HG03139 (cell line): ENCODE measurements at regions not wholly inside any gene's neighbourhood (a gene's known extent, or its start where the extent isn't known, plus 50 kb on each side); places are given as distances from the start of the nearest gene placed in this dataset.
"Not testable (repeated sequence)": the region's sequence is repeated elsewhere in the genome, so short reads cannot be mapped to it uniquely, and the experiment has no call there.

Experiments used
- ATAC-seq: cut with Tn5 transposase; IDR thresholded peaks from one replicate; pipeline ENCODE4 v1.9.1; 2021; ENCODE audit not compliant: unreplicated experiment

- ATAC-seq = no peak
Observed at GRCh38 chr10:28387140-28387539, 84.3 kb upstream of the MPP7 start.

GRCh38 chr10:28391283-28391682 lies 88.4 kb upstream of the MPP7 start:
- ATAC-seq = no peak

GRCh38 chr10:28393956-28394568 lies 91.2 kb upstream of the MPP7 start:
- ATAC-seq = peak; percentile 58

GRCh38 chr10:28396331-28396730 lies 93.5 kb upstream of the MPP7 start:
- ATAC-seq = no peak

GRCh38 chr10:28397229-28397628 lies 94.4 kb upstream of the MPP7 start:
- ATAC-seq = no peak

- ATAC-seq = no peak
Observed at GRCh38 chr10:28400176-28400575, 97.3 kb upstream of the MPP7 start.

GRCh38 chr10:28400681-28401080 lies 97.8 kb upstream of the MPP7 start:
- no peak for ATAC-seq

- not testable (repeated sequence) for ATAC-seq
Observed at GRCh38 chr10:28402611-28403073, 99.8 kb upstream of the MPP7 start.

GRCh38 chr10:28403090-28403489 lies 100.2 kb upstream of the MPP7 start:
- ATAC-seq = no peak

GRCh38 chr10:28408237-28408777 lies 105.4 kb upstream of the MPP7 start:
- ATAC-seq = no peak

GRCh38 chr10:28410420-28411135 lies 107.7 kb upstream of the MPP7 start:
- ATAC-seq = no peak

GRCh38 chr10:28411136-28411460 lies 108.2 kb upstream of the MPP7 start:
- ATAC-seq = no peak

- no peak for ATAC-seq
Observed at GRCh38 chr10:28411648-28412047, 108.8 kb upstream of the MPP7 start.

- no peak for ATAC-seq
Observed at GRCh38 chr10:28418069-28418468, 114.8 kb upstream of the WAC start.

GRCh38 chr10:28425422-28425821 lies 107.5 kb upstream of the WAC start:
- ATAC-seq = no peak

GRCh38 chr10:28426392-28427159 lies 106.3 kb upstream of the WAC start:
- no peak for ATAC-seq

- no peak for ATAC-seq
Observed at GRCh38 chr10:28427376-28427775, 105.5 kb upstream of the WAC start.

GRCh38 chr10:28429045-28429444 lies 103.9 kb upstream of the WAC start:
- ATAC-seq = no peak

GRCh38 chr10:28429573-28430216 lies 103.2 kb upstream of the WAC start:
- no peak for ATAC-seq

- no peak for ATAC-seq
Observed at GRCh38 chr10:28431139-28431538, 101.8 kb upstream of the WAC start.

GRCh38 chr10:28432210-28432676 lies 100.7 kb upstream of the WAC start:
- ATAC-seq = no peak
